Upper lobe of left lung (tissue), 4 donors: ENCODE measurements at regions not wholly inside any gene's neighbourhood (a gene's known extent, or its start where the extent isn't known, plus 50 kb on each side); places are given as distances from the start of the nearest gene placed in this dataset.

Source experiments
- POLR2A ChIP-seq, 4 donors: fragments of 450-650 bp; IDR thresholded peaks; one replicate each; pipeline ENCODE4 v1.5.1; 2016 to 2017; ENCODE audit warnings: antibody characterized with exemption in 4 of 4, mild to moderate bottlenecking in 2 of 4
- POLR2AphosphoS5 ChIP-seq, 2 donors: sonication (generic); formaldehyde crosslinking; IDR thresholded peaks; one replicate each; pipeline ENCODE4 v1.5.1; 2017; ENCODE audit warnings: antibody characterized with exemption in 2 of 2
- TF ChIP-seq, protein P1 (sequence below), 6 experiments: fragments of 450-650 bp in 4 of 6; fragments of 200-600 bp in 2 of 6; sonication (generic) in 2 of 6; IDR thresholded peaks; one replicate each; pipeline ENCODE4 v1.5.1; 2016 to 2019; ENCODE audit warnings: antibody characterized with exemption in 6 of 6

GRCh38 chr12:68506619-68507018 is 104.1 kb upstream of the RAP1B start:
- TF ChIP-seq POLR2A (IDR thresholded peaks at IDR 0.05), result no peak
- TF ChIP-seq, protein P1, sequence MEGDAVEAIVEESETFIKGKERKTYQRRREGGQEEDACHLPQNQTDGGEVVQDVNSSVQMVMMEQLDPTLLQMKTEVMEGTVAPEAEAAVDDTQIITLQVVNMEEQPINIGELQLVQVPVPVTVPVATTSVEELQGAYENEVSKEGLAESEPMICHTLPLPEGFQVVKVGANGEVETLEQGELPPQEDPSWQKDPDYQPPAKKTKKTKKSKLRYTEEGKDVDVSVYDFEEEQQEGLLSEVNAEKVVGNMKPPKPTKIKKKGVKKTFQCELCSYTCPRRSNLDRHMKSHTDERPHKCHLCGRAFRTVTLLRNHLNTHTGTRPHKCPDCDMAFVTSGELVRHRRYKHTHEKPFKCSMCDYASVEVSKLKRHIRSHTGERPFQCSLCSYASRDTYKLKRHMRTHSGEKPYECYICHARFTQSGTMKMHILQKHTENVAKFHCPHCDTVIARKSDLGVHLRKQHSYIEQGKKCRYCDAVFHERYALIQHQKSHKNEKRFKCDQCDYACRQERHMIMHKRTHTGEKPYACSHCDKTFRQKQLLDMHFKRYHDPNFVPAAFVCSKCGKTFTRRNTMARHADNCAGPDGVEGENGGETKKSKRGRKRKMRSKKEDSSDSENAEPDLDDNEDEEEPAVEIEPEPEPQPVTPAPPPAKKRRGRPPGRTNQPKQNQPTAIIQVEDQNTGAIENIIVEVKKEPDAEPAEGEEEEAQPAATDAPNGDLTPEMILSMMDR (IDR thresholded peaks at IDR 0.05), result no peak
- TF ChIP-seq POLR2AphosphoS5 (IDR thresholded peaks at IDR 0.05), result no peak
